ENCODE measurements at regions not wholly inside any gene's neighbourhood (a gene's known extent, or its start where the extent isn't known, plus 50 kb on each side); places are given as distances from the start of the nearest gene placed in this dataset.
"Not testable (repeated sequence)": the region's sequence is repeated elsewhere in the genome, so short reads cannot be mapped to it uniquely, and the experiment has no call there.

DNA sequence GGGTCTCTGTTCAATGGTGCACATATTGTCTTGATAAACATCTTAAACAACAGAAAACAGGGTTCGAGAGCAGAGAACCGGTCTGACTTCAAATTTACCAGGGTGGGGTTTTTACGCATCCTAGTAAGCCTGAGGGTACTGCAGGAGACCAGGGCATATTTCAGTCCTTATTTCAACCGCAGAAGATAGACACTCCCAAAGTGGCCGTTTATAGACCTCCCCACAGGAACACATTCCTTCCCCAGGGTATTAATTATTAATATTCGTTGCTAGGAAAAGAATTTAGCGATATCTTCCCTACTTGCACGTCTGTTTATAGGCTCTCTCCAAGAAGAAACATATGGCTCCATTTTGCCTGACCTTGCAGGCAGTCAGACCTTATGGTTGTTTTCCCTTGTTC lies 1063.2 kb downstream of the DNAJB9 start:
- not testable (repeated sequence) for TF ChIP-seq PAX5 (IDR thresholded peaks at IDR 0.05; ENCODE audit: borderline replicate concordance, low read depth, low read length); CHD2 (IDR thresholded peaks at IDR 0.05; ENCODE audit: borderline replicate concordance, low read depth, low read length); EP300 (IDR thresholded peaks at IDR 0.05; ENCODE audit: borderline replicate concordance in 1 of 2, control insufficient read depth in 1 of 2, low read depth in 2 of 2, low read length in 2 of 2); MXI1 (IDR thresholded peaks at IDR 0.05; ENCODE audit: low read depth, low read length); ZSCAN29 (IDR thresholded peaks at IDR 0.05); TCF12 (IDR thresholded peaks at IDR 0.05; ENCODE audit: low read depth, low read length); SMC3 (IDR thresholded peaks at IDR 0.05; ENCODE audit: borderline replicate concordance, low read length); POLR2A (IDR thresholded peaks at IDR 0.05; ENCODE audit: low read depth, low read length); EZH2 (IDR thresholded peaks at IDR 0.05; ENCODE audit: borderline replicate concordance, control insufficient read depth, low read depth, low read length); NR2F1 (conservative IDR thresholded peaks at IDR 0.05)
- TF ChIP-seq, protein P1, sequence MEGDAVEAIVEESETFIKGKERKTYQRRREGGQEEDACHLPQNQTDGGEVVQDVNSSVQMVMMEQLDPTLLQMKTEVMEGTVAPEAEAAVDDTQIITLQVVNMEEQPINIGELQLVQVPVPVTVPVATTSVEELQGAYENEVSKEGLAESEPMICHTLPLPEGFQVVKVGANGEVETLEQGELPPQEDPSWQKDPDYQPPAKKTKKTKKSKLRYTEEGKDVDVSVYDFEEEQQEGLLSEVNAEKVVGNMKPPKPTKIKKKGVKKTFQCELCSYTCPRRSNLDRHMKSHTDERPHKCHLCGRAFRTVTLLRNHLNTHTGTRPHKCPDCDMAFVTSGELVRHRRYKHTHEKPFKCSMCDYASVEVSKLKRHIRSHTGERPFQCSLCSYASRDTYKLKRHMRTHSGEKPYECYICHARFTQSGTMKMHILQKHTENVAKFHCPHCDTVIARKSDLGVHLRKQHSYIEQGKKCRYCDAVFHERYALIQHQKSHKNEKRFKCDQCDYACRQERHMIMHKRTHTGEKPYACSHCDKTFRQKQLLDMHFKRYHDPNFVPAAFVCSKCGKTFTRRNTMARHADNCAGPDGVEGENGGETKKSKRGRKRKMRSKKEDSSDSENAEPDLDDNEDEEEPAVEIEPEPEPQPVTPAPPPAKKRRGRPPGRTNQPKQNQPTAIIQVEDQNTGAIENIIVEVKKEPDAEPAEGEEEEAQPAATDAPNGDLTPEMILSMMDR (IDR thresholded peaks at IDR 0.05 in 2 of 3, conservative IDR thresholded peaks at IDR 0.05 in 1 of 3; ENCODE audit: control insufficient read depth in 2 of 3, extremely low read depth in 1 of 3, insufficient read depth in 1 of 3, low read depth in 3 of 3, low read length in 3 of 3), result not testable (repeated sequence)
